ENCODE measurements at regions not wholly inside any gene's neighbourhood (a gene's known extent, or its start where the extent isn't known, plus 50 kb on each side); places are given as distances from the start of the nearest gene placed in this dataset.

DNA sequence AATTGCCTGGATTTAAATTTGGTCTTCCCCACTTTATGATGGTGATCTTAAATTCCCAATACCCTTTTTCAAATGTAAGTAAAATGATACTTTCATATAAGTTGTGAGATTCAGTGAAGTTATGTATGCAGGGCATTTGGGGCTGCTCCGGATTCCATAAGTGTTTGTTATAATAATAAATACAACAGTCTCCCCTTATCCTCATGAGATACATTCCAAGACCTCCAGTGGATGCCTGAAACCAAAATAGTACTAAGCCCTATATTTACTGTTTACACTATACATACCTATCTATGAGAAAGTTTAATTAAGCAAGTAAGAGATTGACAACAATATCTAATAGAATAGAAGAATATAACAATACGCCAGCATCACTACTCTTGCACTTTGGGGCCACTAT, 2237.8 kb downstream of the PCDH9 start:
- H3K9me3 ChIP-seq (replicated peaks in 1 of 11) = peaks cover 0 to 10% (median 5%) of the 10 kb centered on the region in 11 experiments; a peak in 12 of 22 replicates
- no peak overlapping the region for H3K9ac ChIP-seq
- no peaks in the 10 kb centered on the region for H4K20me1 ChIP-seq
- no peak overlapping the region for H3K27ac ChIP-seq
- H3K4me2 ChIP-seq = no peak overlapping the region
- H3K27me3 ChIP-seq = no peaks in the 10 kb centered on the region
- no peaks in the 10 kb centered on the region for H3K36me3 ChIP-seq
- peaks cover 0 to 11% (median 0%) of the 10 kb centered on the region in 10 experiments; a peak in 3 of 20 replicates for H3K4me1 ChIP-seq
- no peak for TF ChIP-seq Cebpa-rat (IDR thresholded peaks at IDR 0.05)
- H3K4me3 ChIP-seq = no peak overlapping the region

- Histone ChIP-seq H3K9me3 (replicated peaks in 1 of 11) (no peaks in the 10 kb centered on the region), H3K4me2 (no peak overlapping the region), H4K20me1 (no peaks in the 10 kb centered on the region), H3K4me3 (no peak overlapping the region), H3K27me3 (no peaks in the 10 kb centered on the region), H3K36me3 (no peaks in the 10 kb centered on the region), H3K27ac (no peak overlapping the region), H3K9ac (no peak overlapping the region), H3K4me1 (no peaks in the 10 kb centered on the region)
- no peak for TF ChIP-seq Cebpa-rat (IDR thresholded peaks at IDR 0.05)
Observed at GRCh38 chr13:64985075-64985474, 2245.1 kb downstream of the PCDH9 start.

- no peaks in the 10 kb centered on the region for H3K4me1 ChIP-seq
- peaks cover 0 to 7% (median 0%) of the 10 kb centered on the region in 11 experiments; a peak in 2 of 22 replicates for H3K9me3 ChIP-seq (replicated peaks in 1 of 11)
- TF ChIP-seq Cebpa-rat (IDR thresholded peaks at IDR 0.05) = no peak
- H3K9ac ChIP-seq = no peak overlapping the region
- no peaks in the 10 kb centered on the region for H4K20me1 ChIP-seq
- no peaks in the 10 kb centered on the region for H3K27me3 ChIP-seq
- H3K4me3 ChIP-seq = no peak overlapping the region
- H3K4me2 ChIP-seq = no peak overlapping the region
- H3K27ac ChIP-seq = no peak overlapping the region
- no peaks in the 10 kb centered on the region for H3K36me3 ChIP-seq
Observed at GRCh38 chr13:64962404-64962803, 2267.7 kb downstream of the PCDH9 start.

DNA sequence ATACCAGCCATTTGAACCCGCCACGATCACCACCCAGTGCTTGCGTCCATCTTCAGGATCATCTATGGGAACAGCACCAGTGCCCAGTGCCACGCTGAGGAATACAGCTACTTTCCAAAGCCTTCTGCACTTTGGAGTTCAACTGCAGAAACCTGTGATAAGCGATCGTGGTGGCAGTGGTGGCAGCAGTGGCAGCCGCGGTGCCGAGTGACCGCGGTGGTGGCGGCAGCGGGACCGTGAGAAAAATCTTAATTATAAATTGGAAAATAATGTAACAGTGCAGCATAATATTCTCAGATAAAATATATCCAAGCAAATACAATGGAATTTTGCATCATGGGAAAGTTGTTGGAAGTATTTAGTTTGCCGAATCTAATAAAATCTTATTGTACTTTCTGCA, 2270.9 kb downstream of the PCDH9 start:
- peaks cover 0 to 7% (median 0%) of the 10 kb centered on the region in 11 experiments; a peak in 2 of 22 replicates for H3K9me3 ChIP-seq (replicated peaks in 1 of 11)
- no peaks in the 10 kb centered on the region for H4K20me1 ChIP-seq
- H3K9ac ChIP-seq = no peak overlapping the region
- no peak overlapping the region for H3K4me2 ChIP-seq
- H3K27ac ChIP-seq = no peak overlapping the region
- no peaks in the 10 kb centered on the region for H3K4me1 ChIP-seq
- H3K27me3 ChIP-seq = no peaks in the 10 kb centered on the region
- no peaks in the 10 kb centered on the region for H3K36me3 ChIP-seq
- no peak overlapping the region for H3K4me3 ChIP-seq
- TF ChIP-seq Cebpa-rat (IDR thresholded peaks at IDR 0.05) = no peak

- no peaks in the 10 kb centered on the region for H4K20me1 ChIP-seq
- H3K4me1 ChIP-seq = no peaks in the 10 kb centered on the region
- H3K27me3 ChIP-seq = no peaks in the 10 kb centered on the region
- no peaks in the 10 kb centered on the region for H3K36me3 ChIP-seq
- peaks cover 0 to 7% (median 0%) of the 10 kb centered on the region in 11 experiments; a peak in 2 of 22 replicates for H3K9me3 ChIP-seq (replicated peaks in 1 of 11)
- TF ChIP-seq Cebpa-rat (IDR thresholded peaks at IDR 0.05) = no peak
- no peak overlapping the region for H3K27ac ChIP-seq
- no peak overlapping the region for H3K4me3 ChIP-seq
- H3K9ac ChIP-seq = no peak overlapping the region
- H3K4me2 ChIP-seq = no peak overlapping the region
Observed at GRCh38 chr13:64958106-64958505, 2272.0 kb downstream of the PCDH9 start.

GRCh38 chr13:64938660-64939059, 2291.5 kb downstream of the PCDH9 start:
- Histone ChIP-seq H3K27me3 (no peaks in the 10 kb centered on the region), H3K9me3 (replicated peaks in 1 of 11) (peaks cover 0 to 11% (median 0%) of the 10 kb centered on the region in 11 experiments; a peak in 3 of 22 replicates), H3K36me3 (no peaks in the 10 kb centered on the region), H3K27ac (no peak overlapping the region), H3K4me1 (no peaks in the 10 kb centered on the region), H3K4me3 (no peak overlapping the region), H4K20me1 (no peaks in the 10 kb centered on the region), H3K4me2 (no peak overlapping the region), H3K9ac (no peak overlapping the region)
- no peak for TF ChIP-seq Cebpa-rat (IDR thresholded peaks at IDR 0.05)

DNA sequence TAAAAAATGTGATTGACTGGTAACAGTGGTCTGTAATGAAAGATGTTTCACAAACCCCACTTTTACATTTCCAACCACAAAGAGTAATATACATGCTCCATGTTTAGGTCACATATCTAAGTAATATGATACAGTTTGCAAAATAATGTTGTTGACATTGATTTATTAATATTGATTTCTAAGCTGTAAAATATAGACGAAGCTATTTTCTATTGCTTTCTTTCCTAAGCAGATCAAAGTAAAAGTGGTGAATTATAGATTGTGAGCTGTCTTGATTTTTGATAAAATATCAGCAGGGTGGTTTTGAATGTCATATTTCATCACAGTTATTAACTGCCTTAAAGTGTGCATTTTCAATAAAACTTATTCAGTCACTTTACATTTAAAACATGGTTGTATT, 2292.8 kb downstream of the PCDH9 start:
- H3K4me3 ChIP-seq = no peak overlapping the region
- H3K9me3 ChIP-seq (replicated peaks in 1 of 11) = peaks cover 0 to 11% (median 0%) of the 10 kb centered on the region in 11 experiments; a peak in 3 of 22 replicates
- TF ChIP-seq Cebpa-rat (IDR thresholded peaks at IDR 0.05) = no peak
- no peak overlapping the region for H3K27ac ChIP-seq
- H3K4me2 ChIP-seq = no peak overlapping the region
- H3K36me3 ChIP-seq = no peaks in the 10 kb centered on the region
- H3K27me3 ChIP-seq = no peaks in the 10 kb centered on the region
- H4K20me1 ChIP-seq = no peaks in the 10 kb centered on the region
- H3K4me1 ChIP-seq = no peaks in the 10 kb centered on the region
- no peak overlapping the region for H3K9ac ChIP-seq

GRCh38 chr13:64936879-64937278, 2293.3 kb downstream of the PCDH9 start:
- no peaks in the 10 kb centered on the region for H3K36me3 ChIP-seq
- no peak for TF ChIP-seq Cebpa-rat (IDR thresholded peaks at IDR 0.05)
- no peak overlapping the region for H3K4me3 ChIP-seq
- H3K9ac ChIP-seq = no peak overlapping the region
- peaks cover 0 to 8% (median 0%) of the 10 kb centered on the region in 11 experiments; a peak in 3 of 22 replicates for H3K9me3 ChIP-seq (replicated peaks in 1 of 11)
- H3K4me2 ChIP-seq = no peak overlapping the region
- no peak overlapping the region for H3K27ac ChIP-seq
- no peaks in the 10 kb centered on the region for H4K20me1 ChIP-seq
- no peaks in the 10 kb centered on the region for H3K27me3 ChIP-seq
- H3K4me1 ChIP-seq = no peaks in the 10 kb centered on the region

GRCh38 chr13:64935441-64935840, 2294.7 kb downstream of the PCDH9 start:
- H3K4me1 ChIP-seq = no peaks in the 10 kb centered on the region
- no peaks in the 10 kb centered on the region for H4K20me1 ChIP-seq
- no peak for TF ChIP-seq Cebpa-rat (IDR thresholded peaks at IDR 0.05)
- H3K27me3 ChIP-seq = no peaks in the 10 kb centered on the region
- no peaks in the 10 kb centered on the region for H3K36me3 ChIP-seq
- no peak overlapping the region for H3K9ac ChIP-seq
- H3K4me2 ChIP-seq = no peak overlapping the region
- no peak overlapping the region for H3K4me3 ChIP-seq
- H3K9me3 ChIP-seq (replicated peaks in 1 of 11) = no peaks in the 10 kb centered on the region
- no peak overlapping the region for H3K27ac ChIP-seq

DNA sequence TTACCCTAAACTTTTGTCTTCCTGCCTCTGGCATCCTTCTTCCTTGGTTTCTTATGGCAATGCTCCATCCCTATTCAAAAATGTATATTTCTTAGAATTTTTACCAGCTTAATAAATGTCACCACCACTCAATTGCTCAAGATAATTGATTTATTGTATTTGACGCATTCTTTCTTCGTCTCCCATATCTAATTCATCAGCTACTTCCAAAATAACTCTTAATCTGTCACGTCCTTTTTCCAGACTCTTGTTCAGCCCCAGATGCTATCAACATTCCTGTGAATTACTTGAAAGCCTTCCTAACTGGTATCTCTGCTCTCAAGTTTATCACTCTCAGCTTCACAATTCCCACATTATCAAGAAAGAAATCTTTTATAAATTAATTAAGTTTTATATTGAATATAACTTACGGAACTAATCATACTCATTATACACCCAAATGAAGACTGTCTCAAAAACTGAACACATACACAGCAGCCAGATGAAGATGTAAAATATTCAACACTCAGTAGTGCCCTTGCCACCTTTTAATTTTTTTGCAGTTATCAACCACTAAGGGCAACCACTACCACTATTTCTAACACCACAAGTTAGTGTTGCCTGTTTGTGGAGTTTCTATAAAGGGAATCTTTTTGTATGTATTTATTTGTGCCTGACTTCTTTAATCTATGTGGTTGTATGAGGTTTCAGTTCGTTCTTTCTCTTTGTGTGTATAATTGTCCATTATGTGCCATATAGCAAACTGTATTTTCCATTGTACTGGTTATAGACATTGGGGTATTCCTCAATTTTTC, 2295.4 kb downstream of the PCDH9 start:
- Histone ChIP-seq H4K20me1 (no peaks in the 10 kb centered on the region), H3K36me3 (no peaks in the 10 kb centered on the region), H3K9ac (no peak overlapping the region), H3K4me1 (no peaks in the 10 kb centered on the region), H3K27ac (no peak overlapping the region), H3K4me3 (no peak overlapping the region), H3K4me2 (no peak overlapping the region), H3K27me3 (no peaks in the 10 kb centered on the region), H3K9me3 (replicated peaks in 1 of 11) (no peaks in the 10 kb centered on the region)
- no peak for TF ChIP-seq Cebpa-rat (IDR thresholded peaks at IDR 0.05)
